SIG-M5 treated with dmso at 0.1 percent for 504 hours (cell line): ENCODE measurements at regions not wholly inside any gene's neighbourhood (a gene's known extent, or its start where the extent isn't known, plus 50 kb on each side); places are given as distances from the start of the nearest gene placed in this dataset.

ENCODE experiments used
- DNase-seq: peaks from one replicate; lab custom pipeline; 2025; ENCODE audit not compliant: unreplicated experiment; lab: John Stamatoyannopoulos, UW

GRCh38 chr3:188088948-188089685 is 64.8 kb upstream of the LPP start:
- DNase-seq, result no peak

DNA sequence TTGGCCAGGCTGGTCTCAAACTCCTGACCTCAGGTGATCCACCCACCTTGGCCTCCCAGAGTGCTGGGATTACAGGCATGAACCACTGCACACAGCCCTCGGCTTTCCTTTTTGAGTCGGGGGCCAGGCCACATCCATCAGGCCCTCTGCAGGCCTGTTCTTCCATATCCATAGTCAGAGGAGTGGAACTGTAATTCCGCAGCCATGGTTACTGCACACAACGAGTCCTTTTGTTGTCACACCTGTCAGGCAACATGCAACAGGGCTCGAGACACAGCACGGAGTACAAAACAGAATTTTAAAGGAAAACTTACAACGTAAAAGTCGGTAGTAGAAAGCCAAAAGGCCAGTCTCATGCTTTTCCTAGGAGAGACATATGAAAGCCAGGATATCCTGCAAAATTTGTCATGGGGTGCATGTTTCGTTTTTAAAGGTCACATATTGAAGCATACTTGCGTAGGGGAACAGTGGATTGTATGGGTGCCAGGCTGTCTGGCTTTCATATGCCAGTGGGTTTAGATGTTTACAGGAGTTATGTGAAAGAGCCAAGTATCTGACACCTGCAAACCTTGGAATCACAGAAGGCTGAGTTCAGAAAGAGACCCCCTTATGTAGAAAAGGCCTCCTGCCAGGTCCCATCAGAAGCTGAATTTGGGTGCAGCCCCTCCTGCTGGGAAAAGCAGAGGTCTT is 63.2 kb upstream of the LPP start:
- no peak for DNase-seq

GRCh38 chr3:188091746-188092145 is 62.2 kb upstream of the LPP start:
- DNase-seq, result no peak

DNA sequence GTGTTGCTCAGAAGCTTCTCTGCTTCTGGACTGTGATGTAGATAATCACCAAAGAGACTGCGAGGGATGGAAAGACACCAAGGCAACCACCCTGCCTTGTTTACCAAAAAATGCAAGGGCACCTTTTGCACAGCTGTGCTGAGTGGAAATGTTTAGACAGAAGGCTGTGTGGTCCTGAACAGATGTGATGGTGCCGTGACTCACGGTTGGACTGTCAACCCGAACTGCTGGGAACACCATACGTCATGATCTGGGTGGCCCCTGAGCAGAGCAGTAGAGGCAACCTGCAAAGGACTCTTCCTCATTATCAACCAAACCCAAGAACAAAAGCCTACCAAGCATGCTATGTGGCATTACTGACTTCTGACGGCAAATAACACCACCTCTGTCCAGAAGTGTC is 61.3 kb upstream of the LPP start:
- no peak for DNase-seq

GRCh38 chr3:188095431-188095830 is 58.5 kb upstream of the LPP start:
- no peak for DNase-seq

- peak; percentile 77 for DNase-seq
These were observed 56.2 kb upstream of the LPP start for GRCh38 chr3:188097791-188098190.

DNA sequence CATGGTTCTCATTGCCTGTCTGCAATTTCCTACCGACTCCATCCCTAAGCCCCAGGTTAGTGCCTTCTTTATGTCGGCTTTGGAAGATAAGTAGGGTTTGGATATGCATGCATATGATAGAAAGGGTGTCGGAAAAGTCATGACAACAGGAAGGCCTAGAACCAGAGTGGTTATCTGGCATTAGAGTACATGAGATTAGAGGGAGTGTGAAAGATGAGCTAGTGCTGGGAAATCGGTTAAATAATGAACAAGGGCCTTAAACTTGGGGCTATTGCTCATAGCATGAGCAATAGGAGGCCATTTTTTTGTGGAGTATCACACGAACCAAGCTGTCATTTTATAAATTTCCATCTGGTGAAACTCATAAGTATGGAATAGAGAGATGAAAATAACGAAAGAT is 54.0 kb upstream of the LPP start:
- DNase-seq, result no peak

DNA sequence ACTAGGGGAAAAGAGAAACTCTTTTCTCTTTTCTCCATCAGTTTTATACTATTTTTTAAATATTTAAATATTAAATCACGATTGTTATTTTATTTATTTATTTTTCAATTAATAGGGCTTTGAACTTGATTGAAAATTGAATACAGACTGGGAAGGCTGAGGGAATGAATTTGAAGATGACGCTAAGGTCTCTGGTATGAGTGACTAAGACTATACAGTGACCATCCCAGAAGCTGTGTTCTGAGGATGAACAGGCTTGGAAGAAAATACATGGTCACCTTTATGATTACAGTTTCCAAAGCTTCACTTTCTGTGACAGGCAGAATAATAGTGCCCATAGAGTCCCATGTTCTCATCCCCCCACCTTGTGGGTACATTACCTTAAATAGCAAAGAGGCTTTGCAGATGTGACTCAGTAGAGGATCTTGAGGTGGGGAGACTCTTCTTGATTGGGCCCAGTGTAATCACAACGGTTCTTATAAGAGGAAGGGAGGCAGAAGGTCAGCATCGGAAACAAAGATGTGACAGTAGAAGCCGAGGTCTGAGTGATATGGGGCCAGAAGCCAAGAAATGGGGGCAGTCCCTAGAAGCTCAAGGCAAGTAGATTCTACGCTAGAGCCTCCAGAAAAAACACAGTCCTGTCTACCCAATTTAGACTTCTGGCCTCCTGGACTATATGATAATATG is 51.0 kb upstream of the LPP start:
- no peak for DNase-seq

GRCh38 chr3:188104050-188104449 is 49.9 kb upstream of the LPP start:
- no peak for DNase-seq
